Keratinocyte (primary cell): ENCODE measurements at regions not wholly inside any gene's neighbourhood (a gene's known extent, or its start where the extent isn't known, plus 50 kb on each side); places are given as distances from the start of the nearest gene placed in this dataset.

Experiments used
- DNase-seq: peaks from one replicate; pipeline ENCODE4 v3.0.0-alpha.2; 2011; ENCODE audit warnings: low read depth, missing footprints, low spot score
- FAIRE-seq: peaks from 2 replicates; lab custom pipeline; 2011; peaks lifted over from hg19 to GRCh38; lab: Jason Lieb, UNC
- H2AFZ ChIP-seq: 2 replicates; pipeline ENCODE4 v1.6.0; 2012; ENCODE audit warnings: low read length, control low read depth, inconsistent platforms; ENCODE audit not compliant: control insufficient read depth
- H3K27ac ChIP-seq: 2 replicates; pipeline ENCODE4 v1.5.1; 2011; ENCODE audit warnings: low read length; ENCODE audit not compliant: control insufficient read depth, insufficient read depth
- H3K27me3 ChIP-seq: 3 replicates; pipeline ENCODE4 v1.6.0; 2011; ENCODE audit warnings: low read length; ENCODE audit not compliant: control insufficient read depth, insufficient read depth; ENCODE audit errors: extremely low read depth
- H3K36me3 ChIP-seq, 2 experiments: 2 replicates in 1 of 2; 3 replicates in 1 of 2; pipeline ENCODE4 v1.5.1; 2011; ENCODE audit warnings: low read length in 2 of 2, mild to moderate bottlenecking in 1 of 2; ENCODE audit not compliant: control insufficient read depth in 2 of 2, insufficient read depth in 2 of 2; ENCODE audit errors: extremely low read depth in 1 of 2
- H3K4me1 ChIP-seq: 3 replicates; pipeline ENCODE4 v1.5.1; 2011; ENCODE audit warnings: low read length; ENCODE audit not compliant: control insufficient read depth, insufficient read depth; ENCODE audit errors: extremely low read depth
- H3K4me2 ChIP-seq: 3 replicates; pipeline ENCODE4 v1.6.0; 2011; ENCODE audit warnings: low read depth, low read length; ENCODE audit not compliant: control insufficient read depth, insufficient read depth; ENCODE audit errors: extremely low read depth
- H3K4me3 ChIP-seq, 3 experiments: fragments of 200-600 bp in 1 of 3; sonication (generic) in 1 of 3; 2 replicates in 2 of 3; 3 replicates in 1 of 3; pipeline ENCODE4 v1.5.1; 2011 to 2016; ENCODE audit warnings: low read length in 3 of 3, mild to moderate bottlenecking in 3 of 3, control low read depth in 2 of 3, inconsistent platforms in 1 of 3, low read depth in 1 of 3, mixed read lengths in 1 of 3, mixed run types in 1 of 3, moderate library complexity in 1 of 3; ENCODE audit not compliant: control insufficient read depth in 2 of 3, insufficient read depth in 2 of 3; ENCODE audit errors: extremely low read depth in 1 of 3
- H3K79me2 ChIP-seq: 2 replicates; pipeline ENCODE4 v1.6.0; 2012; ENCODE audit warnings: low read length; ENCODE audit not compliant: control insufficient read depth, insufficient read depth
- H3K9ac ChIP-seq: 3 replicates; pipeline ENCODE4 v1.6.0; 2011; ENCODE audit warnings: low read length; ENCODE audit not compliant: control insufficient read depth, insufficient read depth; ENCODE audit errors: extremely low read depth
- H3K9me1 ChIP-seq: 3 replicates; pipeline ENCODE4 v1.6.0; 2011; ENCODE audit warnings: low read length; ENCODE audit not compliant: control insufficient read depth, insufficient read depth; ENCODE audit errors: extremely low read depth
- H3K9me3 ChIP-seq: 2 replicates; pipeline ENCODE4 v1.5.1; 2012; ENCODE audit warnings: low read depth, low read length; ENCODE audit not compliant: control insufficient read depth
- H4K20me1 ChIP-seq: 3 replicates; pipeline ENCODE4 v1.6.0; 2011; ENCODE audit warnings: low read length; ENCODE audit not compliant: control insufficient read depth, insufficient read depth; ENCODE audit errors: extremely low read depth
- CTCF ChIP-seq, 3 experiments: IDR thresholded peaks in 1 of 3; conservative IDR thresholded peaks in 1 of 3; optimal IDR thresholded peaks in 1 of 3; 2 replicates in 2 of 3; 3 replicates in 1 of 3; pipeline versions ENCODE3 to v1.5.1; 2011; ENCODE audit warnings: low read length in 3 of 3, mild to moderate bottlenecking in 3 of 3, moderate library complexity in 2 of 3, control low read depth in 1 of 3, inconsistent platforms in 1 of 3; ENCODE audit not compliant: insufficient read depth in 2 of 3; ENCODE audit errors: extremely low read depth in 1 of 3
- EZH2 ChIP-seq: IDR thresholded peaks from one replicate; pipeline ENCODE4 v1.6.1; 2012; ENCODE audit warnings: inconsistent platforms, mild to moderate bottlenecking, low read length, moderate library complexity
- dilution Hi-C: fragments of 300-500 bp; cut with MboI; formaldehyde crosslinking; loops from one replicate; pipeline ENCODE4 v1.7.0; 2020; ENCODE audit warnings: low sequenced_read_pairs; ENCODE audit not compliant: extremely low pct_ligation_motif_present

GRCh38 chr5:4879693-4880303 lies 260.3 kb upstream of the ADAMTS16 start:
- Histone ChIP-seq H4K20me1 (no peaks in the 10 kb centered on the region), H3K27me3 (no peaks in the 10 kb centered on the region), H3K36me3 (no peaks in the 10 kb centered on the region), H3K9ac (no peak overlapping the region), H3K4me1 (no peaks in the 10 kb centered on the region), H3K9me1 (no peaks in the 10 kb centered on the region), H3K4me2 (no peak overlapping the region), H3K9me3 (no peaks in the 10 kb centered on the region), H3K4me3 (no peak overlapping the region), H2AFZ (no peak overlapping the region), H3K79me2 (no peaks in the 10 kb centered on the region), H3K27ac (no peak overlapping the region)
- TF ChIP-seq EZH2 (no peak), CTCF (optimal IDR thresholded peaks at IDR 0.05 in 1 of 3, IDR thresholded peaks at IDR 0.05 in 1 of 3, conservative IDR thresholded peaks at IDR 0.05 in 1 of 3; ENCODE audit: extremely low read depth in 1 of 3, insufficient read depth in 2 of 3, low read length in 3 of 3) (peak; percentile 96 to 98 (median 97))
- DNase-seq (no peak), FAIRE-seq (peak; percentile 49)
- dilution Hi-C loops = no loop called here

- Histone ChIP-seq H3K27ac (no peak overlapping the region), H3K9ac (no peak overlapping the region), H3K27me3 (no peaks in the 10 kb centered on the region), H3K4me3 (no peak overlapping the region), H3K4me1 (no peaks in the 10 kb centered on the region), H3K36me3 (no peaks in the 10 kb centered on the region), H4K20me1 (no peaks in the 10 kb centered on the region), H3K9me1 (no peaks in the 10 kb centered on the region), H2AFZ (no peak overlapping the region), H3K79me2 (no peaks in the 10 kb centered on the region), H3K4me2 (no peak overlapping the region), H3K9me3 (no peaks in the 10 kb centered on the region)
- dilution Hi-C loops = no loop called here
- DNase-seq (no peak), FAIRE-seq (no peak)
- no peak for TF ChIP-seq CTCF (optimal IDR thresholded peaks at IDR 0.05 in 1 of 3, IDR thresholded peaks at IDR 0.05 in 1 of 3, conservative IDR thresholded peaks at IDR 0.05 in 1 of 3; ENCODE audit: extremely low read depth in 1 of 3, insufficient read depth in 2 of 3, low read length in 3 of 3)
- no peak for TF ChIP-seq EZH2
These were observed 259.8 kb upstream of the ADAMTS16 start for GRCh38 chr5:4880304-4880741.
